NCI-H524 (cell line): ENCODE measurements at regions not wholly inside any gene's neighbourhood (a gene's known extent, or its start where the extent isn't known, plus 50 kb on each side); places are given as distances from the start of the nearest gene placed in this dataset.
"Not testable (repeated sequence)": the region's sequence is repeated elsewhere in the genome, so short reads cannot be mapped to it uniquely, and the experiment has no call there.

ENCODE experiments used
- DNase-seq, 2 experiments: peaks; one replicate each; lab custom pipeline; 2025; lab: John Stamatoyannopoulos, UW

DNA sequence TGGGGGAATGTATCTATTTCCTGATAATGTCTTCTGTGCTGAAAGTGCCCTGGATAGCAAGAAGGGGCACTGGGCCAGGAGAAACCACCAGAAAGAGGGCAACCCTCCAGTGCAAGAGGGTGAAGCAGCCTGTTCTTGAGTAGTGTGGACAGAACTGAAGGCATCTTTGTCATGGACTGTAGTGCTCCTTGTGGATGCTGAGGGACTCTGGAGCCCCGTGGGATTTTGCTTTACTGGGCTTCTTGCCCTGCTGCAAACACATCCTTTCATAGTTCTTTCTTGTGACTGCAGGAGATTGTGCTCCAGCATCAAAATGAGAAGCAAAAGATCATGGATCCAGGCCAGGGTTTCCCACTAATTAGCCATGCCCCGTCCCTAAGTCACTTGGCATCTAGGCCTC is 300.6 kb downstream of the ZNF326 start:
- DNase-seq = no peak

DNA sequence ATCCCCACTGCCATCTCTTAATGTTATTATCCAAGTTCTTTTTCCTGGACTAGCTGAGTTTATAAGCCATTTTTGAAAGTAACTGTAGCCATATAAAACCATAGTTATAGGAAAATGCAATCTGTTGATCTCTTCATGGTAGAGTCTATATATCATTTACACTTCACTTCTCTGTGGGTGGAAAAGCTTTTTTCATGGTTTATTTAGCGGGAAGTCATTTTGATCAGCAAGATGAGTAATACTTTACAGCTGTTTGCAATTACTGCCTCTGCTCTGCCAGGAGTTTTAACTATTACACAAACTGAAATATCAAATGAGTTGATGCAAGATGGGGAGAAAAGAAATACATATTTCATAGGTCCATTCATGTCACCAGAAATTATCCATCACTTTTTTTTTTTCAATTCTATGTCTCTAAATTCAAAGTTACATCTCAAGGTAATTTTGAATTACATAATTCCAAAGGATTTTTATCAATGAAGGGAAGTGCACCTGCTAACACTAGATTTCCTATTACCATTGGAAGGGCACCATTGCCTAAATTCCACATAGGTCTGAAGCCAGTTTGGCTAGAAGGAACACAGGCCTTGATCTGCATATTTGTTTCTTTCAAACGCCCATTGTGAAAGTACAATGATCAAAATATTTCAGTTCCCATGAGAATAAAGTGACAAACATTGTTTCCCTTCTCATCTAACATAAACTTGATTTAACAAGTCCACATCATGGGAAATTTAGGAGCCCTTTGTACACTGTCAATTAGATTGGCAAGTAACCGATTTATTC is 296.7 kb downstream of the ZNF326 start:
- DNase-seq = no peak

DNA sequence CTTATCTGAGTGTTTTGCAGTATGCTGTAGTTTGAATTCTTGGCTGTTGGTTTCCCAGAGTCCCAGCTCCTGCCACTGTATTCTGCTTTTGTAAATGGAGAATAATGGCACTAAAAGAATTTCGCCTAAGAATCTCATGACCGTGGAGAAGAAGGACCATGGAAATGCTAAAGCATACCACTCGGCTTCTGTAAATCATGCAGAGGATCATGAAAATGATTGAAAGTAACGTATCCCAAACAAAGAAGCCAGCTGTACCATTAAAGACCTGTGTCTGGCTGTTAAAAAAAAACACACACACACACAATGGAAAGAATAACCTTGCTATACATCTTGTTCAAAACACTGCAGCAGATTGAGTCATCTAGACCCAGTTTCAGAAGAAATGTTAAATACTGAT is 287.9 kb downstream of the ZNF326 start:
- no peak for DNase-seq

DNA sequence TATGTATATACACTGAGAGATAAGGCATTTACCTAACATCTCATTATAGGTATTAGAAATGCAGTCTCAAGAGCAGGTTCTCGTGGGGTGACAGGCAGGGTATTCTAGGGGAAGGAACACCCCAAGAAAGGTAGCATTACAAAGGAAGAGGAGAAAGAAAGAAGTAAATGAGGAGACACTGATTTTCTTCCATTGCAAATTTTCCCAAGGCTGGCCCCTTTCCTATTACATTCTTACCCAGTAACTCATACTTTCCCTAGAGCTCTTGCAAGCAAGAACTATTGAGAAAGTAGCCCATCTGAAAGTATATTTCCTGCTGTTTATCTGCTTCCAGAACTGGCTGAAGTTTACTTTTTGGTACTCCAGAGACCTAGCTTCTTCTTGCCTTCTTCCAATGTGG is 287.0 kb downstream of the ZNF326 start:
- not testable (repeated sequence) for DNase-seq

DNA sequence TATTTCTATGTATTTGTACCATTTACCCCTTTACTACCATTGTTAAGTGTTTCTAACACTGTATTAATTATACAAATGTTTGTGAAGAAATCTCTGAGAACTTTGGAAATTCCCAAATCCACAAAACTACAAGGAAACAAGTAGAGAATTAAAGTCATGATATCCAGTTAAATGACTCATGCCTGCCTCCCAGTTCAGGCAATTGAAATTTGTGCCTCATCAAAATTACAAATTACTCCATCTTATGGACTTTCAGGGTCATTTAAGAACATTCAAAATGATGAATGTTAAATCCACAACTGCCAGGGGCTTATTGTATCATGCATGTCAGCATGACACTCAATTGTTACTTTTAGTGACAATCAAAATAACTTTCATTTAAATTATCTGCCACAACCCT is 282.4 kb downstream of the ZNF326 start:
- DNase-seq = no peak

DNA sequence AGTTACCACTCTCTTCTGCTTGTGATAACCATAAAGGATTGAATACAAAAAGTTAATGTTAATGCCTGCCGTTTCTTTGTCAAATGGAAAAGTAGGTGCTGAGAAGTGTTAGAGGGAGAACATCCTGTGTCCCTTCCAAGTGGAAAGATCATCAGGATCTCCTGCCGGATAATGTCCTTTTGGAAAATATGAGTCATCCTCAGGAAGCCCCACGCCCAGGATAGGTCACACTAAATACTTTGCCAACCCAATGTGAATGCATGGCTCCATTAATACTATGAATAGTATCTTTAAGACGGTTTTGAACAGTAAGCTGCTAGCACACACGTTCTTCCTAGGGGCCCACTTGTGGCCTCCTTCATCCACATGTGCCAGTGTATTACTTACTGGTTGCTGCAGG is 279.5 kb downstream of the ZNF326 start:
- no peak for DNase-seq

DNA sequence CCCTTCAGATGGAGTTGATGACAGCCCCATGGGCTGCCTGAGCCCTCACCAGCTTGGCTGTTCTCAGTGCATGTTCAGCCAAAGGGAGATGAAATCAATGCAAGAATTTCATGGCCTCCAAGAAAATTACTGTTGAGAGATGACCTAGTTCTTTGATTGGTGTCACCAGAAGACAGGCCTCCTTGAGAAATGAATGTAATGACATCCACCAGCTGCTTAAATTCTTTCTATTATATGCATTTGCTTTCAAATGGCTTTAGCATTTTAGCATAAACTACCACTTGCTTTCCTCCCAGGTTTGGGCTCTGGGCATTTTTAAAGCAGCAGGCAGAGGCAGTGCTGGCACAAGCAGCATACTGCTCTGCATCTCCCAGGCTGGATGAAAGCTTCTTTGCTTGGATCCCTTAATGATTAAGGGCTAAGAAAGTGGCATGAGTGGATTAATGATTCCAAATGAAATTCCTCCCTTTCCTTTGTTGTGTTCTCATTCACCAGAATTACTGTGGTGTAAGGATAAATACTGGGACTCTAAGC is 278.4 kb downstream of the ZNF326 start:
- no peak for DNase-seq

DNA sequence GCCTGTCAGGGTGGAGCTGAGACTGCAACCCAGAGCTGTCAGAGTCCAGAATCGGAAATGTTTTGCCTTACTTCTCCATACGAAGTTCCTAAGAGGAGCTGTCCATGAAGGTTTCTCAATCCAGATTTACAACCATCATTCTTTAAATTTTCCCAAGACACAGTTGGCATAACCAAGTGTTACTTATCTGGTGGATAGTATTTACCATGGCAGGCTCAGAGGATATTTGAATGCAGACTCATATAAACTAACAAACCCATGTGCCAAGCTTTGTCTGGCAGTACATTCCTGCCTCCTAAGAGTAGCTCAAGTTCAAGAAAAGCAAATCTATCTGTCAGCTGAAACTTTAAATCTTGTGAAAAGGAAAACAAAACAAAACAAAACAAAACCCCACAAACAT is 267.9 kb downstream of the ZNF326 start:
- DNase-seq = no peak

DNA sequence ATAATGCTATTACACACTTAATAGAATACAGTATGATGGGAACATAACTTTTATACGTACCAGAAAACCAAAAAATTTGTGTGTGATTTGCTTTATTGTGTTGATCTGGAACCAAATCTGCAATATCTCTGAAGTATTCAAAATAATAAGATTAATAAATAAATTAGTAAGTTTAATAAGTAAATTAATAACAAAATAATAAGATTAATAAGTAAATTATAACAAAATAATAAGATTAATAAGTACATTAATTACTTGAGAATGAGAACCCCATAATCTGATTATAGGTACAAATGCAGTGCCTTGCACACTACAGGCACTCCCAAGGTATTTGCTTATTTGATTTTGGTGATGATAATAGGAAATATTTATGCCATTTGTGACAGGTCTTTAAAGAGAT is 267.4 kb downstream of the ZNF326 start:
- no peak for DNase-seq

DNA sequence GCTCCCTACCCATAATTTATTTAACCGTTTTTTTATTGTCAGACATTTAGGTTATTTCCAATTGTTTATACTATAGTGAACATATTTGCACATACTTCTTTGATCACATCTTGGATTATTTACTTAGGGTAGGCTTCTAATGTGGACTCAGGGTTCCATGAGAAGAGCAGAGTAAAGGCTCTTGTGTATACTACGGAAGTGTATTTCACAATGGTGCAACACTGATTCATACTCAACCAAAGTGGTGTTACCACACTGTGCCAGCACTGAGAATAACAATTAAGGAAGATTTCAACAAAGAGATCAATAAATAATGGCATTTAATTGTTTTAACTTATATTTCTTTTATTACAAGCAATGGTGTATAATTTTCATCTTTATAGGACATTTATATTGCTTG is 251.2 kb downstream of the ZNF326 start:
- DNase-seq = no peak

DNA sequence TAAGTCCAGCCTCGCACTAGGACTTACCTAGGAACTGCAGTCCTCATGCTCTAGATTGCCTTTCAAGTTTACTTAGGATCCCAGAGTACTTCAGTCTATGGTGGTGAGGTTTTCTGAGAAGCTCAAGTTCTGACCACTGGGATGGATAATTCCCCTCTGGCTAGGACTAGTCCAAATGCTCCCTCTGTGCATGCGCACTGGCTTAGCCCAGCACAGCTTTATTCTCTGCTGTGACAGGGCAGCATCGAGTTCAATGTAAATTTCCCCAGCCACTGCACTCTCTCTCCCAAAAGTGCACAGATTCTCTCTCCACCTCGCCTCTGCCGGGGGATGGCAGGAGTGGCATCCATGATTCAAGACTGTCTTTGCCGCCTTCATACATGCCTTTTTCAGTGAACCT is 241.6 kb downstream of the ZNF326 start:
- no peak for DNase-seq

DNA sequence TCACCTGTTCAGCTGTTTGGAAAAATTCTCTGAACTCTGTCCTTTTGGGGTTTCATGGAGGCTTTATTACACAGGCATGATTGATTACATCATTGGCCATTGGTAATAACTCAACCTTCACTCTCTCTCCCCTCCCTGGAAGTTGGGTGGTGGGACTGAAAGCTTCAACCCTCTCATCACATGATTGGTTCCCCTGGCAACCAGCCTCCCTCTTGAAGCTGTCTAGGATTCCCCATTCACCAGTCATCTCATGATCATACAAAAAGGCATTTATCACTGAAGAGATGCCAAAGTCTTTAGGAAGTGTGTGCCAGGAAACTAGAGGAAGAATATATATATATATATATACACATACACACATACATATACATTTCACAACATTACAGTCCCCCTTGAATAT is 228.5 kb downstream of the ZNF326 start:
- DNase-seq = no peak

DNA sequence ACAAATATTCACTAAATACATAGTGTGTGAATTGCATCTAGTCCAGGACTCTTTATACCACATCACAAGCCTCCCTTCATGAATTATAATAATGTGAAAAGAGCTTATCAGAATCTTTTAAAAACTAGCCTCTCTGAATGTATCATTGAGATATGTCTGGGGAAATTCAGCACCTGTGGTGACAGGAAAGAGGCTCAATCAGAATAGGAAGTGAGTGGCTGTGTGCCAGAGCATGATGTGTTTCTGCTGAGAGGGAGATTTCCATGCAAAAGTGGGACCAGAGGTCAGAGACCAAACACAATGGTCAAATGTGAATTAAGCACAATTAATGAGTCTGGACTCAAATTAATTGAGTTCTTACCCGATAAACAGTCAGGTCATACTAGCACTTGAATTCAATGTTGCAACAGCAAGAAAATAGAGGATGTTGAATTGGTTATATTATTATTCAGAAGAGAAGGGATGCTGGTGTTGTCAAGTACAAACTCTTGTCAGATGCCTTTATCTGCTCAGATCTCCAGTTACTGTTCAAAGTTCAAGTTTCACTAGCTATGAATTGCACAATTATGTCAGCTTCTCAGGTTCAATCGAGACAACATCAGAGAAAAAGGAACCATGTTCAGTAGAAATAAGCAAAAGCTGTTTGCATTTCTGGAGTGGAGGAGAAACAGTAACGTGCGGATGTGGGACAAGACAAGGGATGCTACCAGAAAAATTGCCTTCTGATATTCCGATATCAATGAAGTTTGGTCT is 226.2 kb downstream of the ZNF326 start:
- no peak for DNase-seq

DNA sequence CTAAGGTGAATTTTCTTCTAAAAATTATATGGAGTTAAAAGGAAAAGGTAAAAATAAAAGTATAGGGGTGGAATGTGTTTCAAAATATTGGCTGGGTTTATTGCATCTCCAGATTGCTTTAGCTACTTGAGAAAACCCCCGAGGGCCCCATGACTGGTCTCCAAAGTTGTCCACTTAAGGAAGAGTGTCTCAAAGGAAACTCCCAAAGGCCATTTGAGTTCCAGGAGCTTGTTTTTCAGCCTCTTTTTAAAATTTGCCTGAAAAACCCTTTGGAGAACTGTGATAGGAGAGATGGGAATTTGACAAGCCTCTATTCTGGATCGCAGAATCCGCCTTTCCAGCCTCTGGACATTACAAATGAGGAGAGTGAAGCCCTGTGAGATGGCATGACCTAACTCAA is 225.6 kb downstream of the ZNF326 start:
- DNase-seq = no peak

DNA sequence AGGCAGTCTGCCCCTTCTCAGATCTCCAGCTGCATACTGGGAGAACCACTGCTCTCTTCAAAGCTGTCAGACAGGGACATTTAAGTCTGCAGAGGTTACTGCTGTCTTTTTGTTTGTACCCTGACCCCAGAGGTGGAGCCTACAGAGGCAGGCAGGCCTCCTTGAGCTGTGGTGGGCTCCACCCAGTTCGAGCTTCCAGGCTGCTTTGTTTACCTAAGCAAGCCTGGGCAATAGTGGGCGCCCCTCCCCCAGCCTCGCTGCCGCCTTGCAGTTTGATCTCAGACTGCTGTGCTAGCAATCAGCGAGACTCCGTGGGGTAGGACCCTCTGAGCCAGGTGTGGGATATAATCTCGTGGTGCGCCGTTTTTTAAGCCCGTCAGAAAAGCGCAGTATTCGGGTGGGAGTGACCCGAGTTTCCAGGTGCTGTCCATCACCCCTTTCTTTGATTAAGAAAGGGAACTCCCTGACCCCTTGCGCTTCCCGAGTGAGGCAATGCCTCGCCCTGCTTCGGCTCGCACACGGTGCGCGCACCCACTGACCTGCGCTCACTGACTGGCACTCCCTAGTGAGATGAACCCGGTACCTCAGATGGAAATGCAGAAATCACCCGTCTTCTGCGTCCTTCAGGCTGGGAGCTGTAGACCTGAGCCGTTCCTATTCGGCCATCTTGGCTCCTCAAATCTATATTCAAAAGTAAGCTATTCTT is 224.4 kb downstream of the ZNF326 start:
- DNase-seq = not testable (repeated sequence)

DNA sequence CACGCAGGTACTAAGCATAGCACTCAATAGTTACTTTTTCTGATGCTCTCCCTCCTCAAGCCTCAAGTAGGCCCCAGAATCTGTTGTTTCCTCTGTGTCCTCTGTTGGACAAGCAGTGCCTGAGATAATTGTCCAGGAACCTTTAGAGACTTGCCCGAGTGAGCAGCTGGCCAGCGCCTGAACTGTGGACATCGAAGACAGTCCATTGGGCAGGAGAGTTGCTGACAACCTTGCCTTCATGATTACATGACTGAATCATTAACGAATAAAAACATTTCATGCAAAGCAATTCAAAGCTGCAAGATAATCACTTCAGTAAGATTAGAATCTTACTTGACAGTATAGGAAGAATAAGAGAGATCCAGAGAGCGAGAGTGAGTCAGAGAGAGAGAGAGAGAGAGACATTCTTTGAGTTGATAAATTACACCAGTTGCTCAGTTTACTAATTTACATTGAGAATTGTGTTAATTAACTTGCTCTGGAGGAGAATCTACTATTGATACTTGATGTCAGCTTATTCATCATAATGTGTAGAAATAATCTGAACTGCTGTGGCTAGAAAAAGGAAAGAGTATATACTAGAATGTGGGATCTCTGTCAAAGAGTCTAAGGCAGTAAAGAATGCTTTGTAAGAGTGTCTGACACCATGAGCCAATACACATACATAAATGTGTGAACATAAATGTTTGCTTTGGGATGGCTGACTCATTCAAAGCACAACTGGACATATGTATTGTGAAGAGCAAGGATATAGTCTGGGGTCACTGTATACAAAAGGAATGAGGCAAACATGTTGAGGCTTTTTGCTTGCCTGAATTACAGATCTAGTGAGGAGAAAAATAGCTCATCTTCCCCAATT is 216.0 kb downstream of the ZNF326 start:
- DNase-seq = no peak

DNA sequence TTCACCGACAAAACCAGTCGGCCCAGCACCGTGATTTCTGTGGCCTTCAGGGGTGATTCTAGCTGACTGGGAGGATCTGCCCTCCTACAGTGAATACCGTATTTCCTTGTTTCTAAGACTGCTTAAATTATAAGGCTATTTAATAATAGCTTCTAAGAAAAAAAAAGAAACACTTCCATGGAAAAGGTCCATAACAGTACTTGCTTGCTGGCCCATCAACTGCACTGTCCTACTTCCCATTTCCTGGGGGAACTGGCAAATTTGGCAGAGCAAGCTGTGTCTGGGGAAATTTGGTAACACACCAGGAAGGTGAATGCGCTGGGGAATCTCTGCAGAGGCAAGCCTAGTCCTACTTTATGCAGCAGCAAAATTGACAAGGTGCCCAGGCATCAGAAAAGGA is 214.0 kb downstream of the ZNF326 start:
- DNase-seq = no peak

DNA sequence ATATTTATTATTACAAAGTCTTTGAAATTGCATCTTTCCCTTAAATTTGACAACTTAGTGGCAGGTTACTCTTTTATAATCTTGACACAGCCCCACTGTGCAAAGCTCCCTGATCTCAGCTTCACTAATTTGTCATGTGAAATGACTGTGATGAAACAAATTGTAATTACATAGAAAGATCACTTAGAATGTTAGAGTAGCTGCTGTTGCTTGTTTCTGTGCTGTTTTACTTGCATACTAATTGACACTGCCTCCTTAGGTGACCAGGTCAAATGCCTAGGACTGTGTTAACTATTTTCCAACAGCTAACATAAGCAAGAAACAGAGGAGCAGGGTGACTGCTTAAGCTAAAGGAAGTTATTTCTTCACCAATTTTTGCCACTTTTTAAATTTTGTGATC is 211.3 kb downstream of the ZNF326 start:
- no peak for DNase-seq

DNA sequence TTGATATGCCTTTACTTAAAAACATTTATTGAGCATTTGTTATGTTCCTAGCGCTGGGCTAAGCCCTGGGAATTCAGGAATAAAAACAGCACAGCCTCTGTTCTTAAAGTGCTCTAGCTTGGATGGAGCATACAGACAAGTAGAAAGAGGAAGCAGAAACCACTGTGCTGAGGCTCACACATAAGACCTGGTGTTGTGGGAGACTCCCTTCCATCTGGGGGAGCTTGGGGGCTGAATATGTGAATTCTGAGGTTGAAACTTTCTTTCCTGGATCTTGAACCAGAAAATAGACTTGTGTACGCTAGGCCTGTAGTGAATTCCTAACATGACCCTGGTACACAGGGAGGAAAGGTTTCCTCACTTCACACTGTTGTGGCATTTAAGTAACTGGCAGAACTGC is 209.9 kb downstream of the ZNF326 start:
- DNase-seq = no peak

DNA sequence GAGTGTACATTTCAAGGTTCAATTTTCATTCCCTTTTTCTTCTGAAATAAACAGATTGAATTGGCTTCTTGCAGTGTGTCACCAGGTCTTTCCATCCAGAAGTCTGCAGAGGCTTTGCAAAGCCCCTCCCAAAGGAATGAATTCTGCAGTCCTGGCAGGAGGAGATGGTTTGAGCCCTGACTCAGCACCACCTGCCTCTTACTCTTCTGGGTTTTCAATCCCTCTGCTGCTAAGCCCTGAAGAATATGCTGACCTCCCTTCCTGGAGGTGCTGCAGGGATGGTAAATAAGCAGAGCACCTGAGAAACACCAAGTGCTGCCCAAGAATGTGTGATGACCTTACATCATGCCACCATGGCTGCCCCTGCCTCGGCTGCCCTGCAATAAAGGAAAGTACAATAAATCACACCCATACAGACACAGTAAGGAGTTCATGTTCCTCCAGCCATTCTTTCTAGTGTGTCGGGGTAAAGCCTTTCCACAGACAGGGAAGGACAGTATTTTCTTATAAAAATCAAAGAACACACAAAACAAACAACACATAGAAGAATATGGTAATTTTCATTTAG is 209.2 kb downstream of the ZNF326 start:
- DNase-seq = no peak
